B cell (primary cell): ENCODE measurements at regions not wholly inside any gene's neighbourhood (a gene's known extent, or its start where the extent isn't known, plus 50 kb on each side); places are given as distances from the start of the nearest gene placed in this dataset.

Experiments
- CTCF ChIP-seq: fragments of 200-600 bp; IDR thresholded peaks from one replicate; pipeline ENCODE4 v1.8.0; 2022; ENCODE audit warnings: antibody characterized with exemption, mild to moderate bottlenecking
- EZH2 ChIP-seq: IDR thresholded peaks from 2 replicates; pipeline ENCODE4 v1.6.1; 2012; ENCODE audit warnings: borderline replicate concordance, low read depth, mild to moderate bottlenecking, moderate library complexity, low read length; ENCODE audit not compliant: insufficient read depth, poor library complexity, severe bottlenecking

- TF ChIP-seq EZH2 (no peak), CTCF (no peak)
These were observed 1173.2 kb downstream of the TAF11L14 start for GRCh38 chr5:18807256-18808149.
